IMR-90 (cell line): ENCODE measurements at regions not wholly inside any gene's neighbourhood (a gene's known extent, or its start where the extent isn't known, plus 50 kb on each side); places are given as distances from the start of the nearest gene placed in this dataset.

Experiments used
- CTCF ChIP-seq: conservative IDR thresholded peaks from 2 replicates; pipeline ENCODE4 v1.5.1; 2012; ENCODE audit warnings: mild to moderate bottlenecking, low read depth, low read length, improper control_type of control experiment
- ELK1 ChIP-seq: fragments of 150-350 bp; IDR thresholded peaks from 2 replicates; pipeline ENCODE4 v1.6.1; 2016; ENCODE audit warnings: low read depth, mild to moderate bottlenecking, low read length, moderate library complexity, borderline replicate concordance
- FOS ChIP-seq: fragments of 150-350 bp; IDR thresholded peaks from 2 replicates; pipeline ENCODE4 v1.6.1; 2016; ENCODE audit warnings: low read depth, low read length
- POLR2A ChIP-seq: IDR thresholded peaks from 2 replicates; pipeline ENCODE4 v1.6.1; 2012; ENCODE audit warnings: mild to moderate bottlenecking, low read depth, low read length
- RFX5 ChIP-seq: IDR thresholded peaks from 2 replicates; pipeline ENCODE4 v1.8.0; 2012; ENCODE audit warnings: low read depth, mild to moderate bottlenecking, low read length, moderate library complexity

- no peak for TF ChIP-seq CTCF
- TF ChIP-seq POLR2A, result no peak
- TF ChIP-seq FOS, result no peak
- TF ChIP-seq ELK1, result no peak
- TF ChIP-seq RFX5, result no peak
These were observed 1302.3 kb upstream of the NRXN1 start for GRCh38 chr2:52334185-52334584.
